HG03439 (cell line): ENCODE measurements at regions not wholly inside any gene's neighbourhood (a gene's known extent, or its start where the extent isn't known, plus 50 kb on each side); places are given as distances from the start of the nearest gene placed in this dataset.
"Not testable (repeated sequence)": the region's sequence is repeated elsewhere in the genome, so short reads cannot be mapped to it uniquely, and the experiment has no call there.

ENCODE experiments used
- ATAC-seq: cut with Tn5 transposase; IDR thresholded peaks from one replicate; pipeline ENCODE4 v1.9.1; 2021; ENCODE audit warnings: mild to moderate bottlenecking, moderate library complexity; ENCODE audit not compliant: unreplicated experiment

GRCh38 chr10:90227786-90228185, 526.4 kb downstream of the KIF20B start:
- no peak for ATAC-seq

GRCh38 chr10:90229486-90229885, 528.1 kb downstream of the KIF20B start:
- no peak for ATAC-seq

GRCh38 chr10:90233805-90234204, 532.4 kb downstream of the KIF20B start:
- not testable (repeated sequence) for ATAC-seq

- ATAC-seq: no peak
These were observed 544.2 kb downstream of the KIF20B start for GRCh38 chr10:90245623-90246022.

- ATAC-seq: not testable (repeated sequence)
These were observed 549.4 kb downstream of the KIF20B start for GRCh38 chr10:90250784-90251183.

- no peak for ATAC-seq
These were observed 568.3 kb downstream of the KIF20B start for GRCh38 chr10:90269699-90270098.

- no peak for ATAC-seq
These were observed 573.5 kb downstream of the KIF20B start for GRCh38 chr10:90274721-90275468.

GRCh38 chr10:90276894-90277475, 575.6 kb downstream of the KIF20B start:
- ATAC-seq: no peak

- ATAC-seq: no peak
These were observed 571.4 kb downstream of the HTR7 start for GRCh38 chr10:90286406-90286805.

- ATAC-seq: no peak
These were observed 570.9 kb downstream of the HTR7 start for GRCh38 chr10:90286941-90287340.

- ATAC-seq: no peak
These were observed 569.4 kb downstream of the HTR7 start for GRCh38 chr10:90288391-90288933.

GRCh38 chr10:90289037-90289436, 568.8 kb downstream of the HTR7 start:
- no peak for ATAC-seq

GRCh38 chr10:90293616-90294015, 564.2 kb downstream of the HTR7 start:
- no peak for ATAC-seq

- ATAC-seq: not testable (repeated sequence)
These were observed 562.9 kb downstream of the HTR7 start for GRCh38 chr10:90294821-90295540.

- not testable (repeated sequence) for ATAC-seq
These were observed 555.8 kb downstream of the HTR7 start for GRCh38 chr10:90302031-90302430.

GRCh38 chr10:90302758-90303481, 554.9 kb downstream of the HTR7 start:
- ATAC-seq: no peak

GRCh38 chr10:90304533-90304932, 553.3 kb downstream of the HTR7 start:
- no peak for ATAC-seq

- no peak for ATAC-seq
These were observed 551.7 kb downstream of the HTR7 start for GRCh38 chr10:90306187-90306586.

- ATAC-seq: no peak
These were observed 549.6 kb downstream of the HTR7 start for GRCh38 chr10:90308223-90308622.

GRCh38 chr10:90313576-90314325, 544.1 kb downstream of the HTR7 start:
- no peak for ATAC-seq
